NCI-H82 treated with DMSO at 0.1 percent for 48 hours (cell line): ENCODE measurements at regions not wholly inside any gene's neighbourhood (a gene's known extent, or its start where the extent isn't known, plus 50 kb on each side); places are given as distances from the start of the nearest gene placed in this dataset.

Experiments
- DNase-seq: peaks from one replicate; lab custom pipeline; 2025; ENCODE audit not compliant: unreplicated experiment; lab: John Stamatoyannopoulos, UW

DNA sequence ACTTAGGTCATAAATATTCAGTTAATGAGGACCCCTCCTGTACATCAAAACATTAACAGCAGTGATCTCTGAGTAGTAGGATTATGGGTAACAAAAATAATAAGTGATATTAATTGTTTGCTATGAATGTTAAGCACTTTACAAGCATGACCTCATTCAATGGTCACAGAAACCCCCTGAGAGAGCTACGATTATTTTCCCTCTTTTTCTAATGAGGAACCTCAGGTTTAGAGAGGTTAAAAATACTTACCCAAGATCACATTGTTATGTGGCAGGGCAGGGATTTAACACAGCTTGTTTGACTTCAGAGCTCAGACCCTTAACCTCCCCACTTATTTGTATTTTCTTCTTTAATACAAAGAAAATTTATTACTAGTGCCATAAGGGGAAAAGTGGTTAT, 228.2 kb downstream of the TBL1XR1 start:
- DNase-seq = no peak

DNA sequence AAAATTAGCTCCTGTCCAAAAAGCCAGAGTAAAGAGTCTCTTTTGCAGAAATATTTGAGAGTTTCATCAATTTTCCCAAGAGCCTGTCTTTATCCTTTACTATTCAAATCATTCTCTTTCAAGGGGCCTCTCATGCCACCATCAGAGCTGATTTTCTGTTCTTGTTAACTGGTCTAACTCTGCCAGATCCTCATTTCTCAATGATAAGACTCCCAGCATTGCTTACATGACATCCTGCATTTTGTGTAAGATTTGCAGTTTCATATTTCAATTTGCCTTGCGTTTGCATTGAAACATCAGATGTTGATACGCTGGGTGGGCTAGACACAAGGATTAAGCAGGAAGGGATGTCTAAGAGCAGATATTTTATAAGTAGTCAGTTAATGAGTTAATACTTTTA, 228.7 kb downstream of the TBL1XR1 start:
- DNase-seq = no peak

DNA sequence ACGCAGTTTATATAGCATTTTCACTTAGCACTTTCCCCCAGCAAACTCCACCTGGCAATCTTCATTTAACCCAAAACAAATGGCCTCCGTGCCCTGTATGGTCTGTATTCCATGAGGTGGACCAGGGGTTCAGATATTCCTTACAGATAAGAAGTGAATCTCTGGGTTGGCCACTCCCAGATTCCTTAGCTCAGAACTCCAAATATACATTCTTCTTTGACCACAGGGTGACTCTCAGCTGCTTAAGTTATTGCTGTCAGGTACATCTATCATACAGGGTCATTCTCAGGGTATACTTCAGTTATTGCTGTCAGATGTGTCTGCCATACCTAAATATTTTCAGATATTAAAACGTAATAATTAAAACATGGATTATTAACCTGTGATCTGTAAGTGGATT, 229.8 kb downstream of the TBL1XR1 start:
- peak; percentile 51 for DNase-seq

DNA sequence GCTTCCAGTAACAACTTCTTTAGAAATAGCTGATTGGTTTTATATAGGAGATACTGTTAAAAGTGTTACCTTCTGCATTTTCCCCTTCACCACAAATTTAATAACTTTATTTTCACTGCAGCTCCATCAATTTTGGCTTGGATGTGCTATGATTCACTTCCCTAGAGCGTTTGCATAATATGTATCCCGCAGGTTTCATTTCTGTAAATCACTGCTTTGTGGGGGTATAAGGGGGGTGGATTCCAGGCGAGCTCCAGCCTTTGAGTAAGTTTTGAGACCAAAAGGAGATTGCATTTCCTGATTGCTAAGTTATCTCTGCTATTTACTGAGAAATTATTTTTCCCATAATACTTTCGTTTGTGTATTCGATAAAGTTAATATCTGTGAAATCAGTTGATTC, 232.6 kb downstream of the TBL1XR1 start:
- DNase-seq = no peak

DNA sequence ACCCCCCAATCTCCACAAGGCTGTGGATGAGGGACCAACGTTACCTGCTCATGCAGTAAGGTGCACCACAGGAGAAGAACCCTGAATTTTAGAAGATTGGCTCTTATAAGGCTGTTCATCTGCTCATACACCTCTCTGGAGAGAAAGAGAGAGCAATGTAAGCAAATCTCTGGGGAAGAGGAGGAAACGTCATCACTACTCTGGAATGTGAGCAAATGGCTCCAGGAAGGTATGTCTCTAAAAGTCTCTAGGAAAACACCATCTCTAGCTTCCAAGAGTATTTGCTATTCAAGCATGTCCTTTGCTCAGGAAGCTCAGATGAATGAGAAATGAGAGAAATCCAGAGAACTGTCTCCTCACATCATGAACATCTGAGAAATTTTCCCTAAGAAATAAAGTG, 235.4 kb downstream of the TBL1XR1 start:
- DNase-seq = no peak

DNA sequence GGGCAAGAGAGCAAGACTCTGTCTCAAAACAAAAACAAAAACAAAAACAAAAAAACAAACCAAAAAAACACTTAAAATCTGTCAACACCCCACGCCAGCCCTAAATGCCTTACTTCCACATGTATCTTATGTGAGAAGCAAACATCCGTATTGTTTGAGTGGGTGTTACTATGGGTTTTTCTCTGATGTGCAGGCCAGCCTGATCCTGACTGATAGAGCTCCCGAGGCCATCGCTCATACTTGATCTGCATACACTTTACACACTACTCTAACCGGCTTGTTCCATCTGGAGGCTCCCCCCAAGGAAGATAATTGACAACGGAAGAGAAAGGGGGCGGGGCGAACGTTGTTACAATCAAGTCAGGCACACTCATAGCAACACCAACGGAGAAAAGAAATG, 237.4 kb downstream of the TBL1XR1 start:
- DNase-seq = no peak

DNA sequence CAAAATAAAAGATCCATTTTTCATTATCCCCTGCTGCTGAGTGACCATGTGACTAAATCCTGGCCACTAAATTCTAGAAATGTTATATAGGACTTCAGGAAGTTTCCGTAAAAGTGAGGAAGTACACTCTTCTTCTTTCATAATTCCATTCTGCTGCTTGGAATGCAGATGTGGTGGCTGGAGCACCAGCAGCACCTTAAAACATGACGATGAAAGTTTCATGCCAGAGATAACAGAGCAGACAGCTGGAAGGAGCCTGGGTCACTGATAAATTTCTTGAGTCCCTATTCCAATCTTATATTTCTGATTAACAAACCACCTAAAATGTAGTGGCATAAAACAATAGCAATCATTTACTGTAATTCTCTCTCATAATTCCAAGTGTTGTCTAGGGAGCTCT, 238.7 kb downstream of the TBL1XR1 start:
- no peak for DNase-seq

DNA sequence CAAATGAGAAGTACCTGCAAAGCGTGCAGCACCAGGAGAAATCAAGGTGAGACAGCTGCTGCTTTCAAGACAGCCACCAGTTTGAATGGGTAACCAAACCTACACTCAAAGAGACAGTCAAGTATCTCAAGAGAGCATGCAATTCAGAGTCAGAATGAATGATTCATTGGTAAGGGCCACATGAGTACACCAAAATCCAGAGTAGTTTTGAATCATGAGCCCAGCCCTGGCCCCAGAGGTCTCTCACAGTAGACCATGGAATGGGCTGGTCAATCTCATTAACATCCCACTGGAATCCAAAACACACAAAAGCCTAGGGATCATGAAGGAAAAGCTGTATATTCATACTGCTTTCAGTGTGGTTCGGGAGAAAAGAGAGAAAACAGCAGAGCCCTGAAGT, 242.8 kb downstream of the TBL1XR1 start:
- no peak for DNase-seq

DNA sequence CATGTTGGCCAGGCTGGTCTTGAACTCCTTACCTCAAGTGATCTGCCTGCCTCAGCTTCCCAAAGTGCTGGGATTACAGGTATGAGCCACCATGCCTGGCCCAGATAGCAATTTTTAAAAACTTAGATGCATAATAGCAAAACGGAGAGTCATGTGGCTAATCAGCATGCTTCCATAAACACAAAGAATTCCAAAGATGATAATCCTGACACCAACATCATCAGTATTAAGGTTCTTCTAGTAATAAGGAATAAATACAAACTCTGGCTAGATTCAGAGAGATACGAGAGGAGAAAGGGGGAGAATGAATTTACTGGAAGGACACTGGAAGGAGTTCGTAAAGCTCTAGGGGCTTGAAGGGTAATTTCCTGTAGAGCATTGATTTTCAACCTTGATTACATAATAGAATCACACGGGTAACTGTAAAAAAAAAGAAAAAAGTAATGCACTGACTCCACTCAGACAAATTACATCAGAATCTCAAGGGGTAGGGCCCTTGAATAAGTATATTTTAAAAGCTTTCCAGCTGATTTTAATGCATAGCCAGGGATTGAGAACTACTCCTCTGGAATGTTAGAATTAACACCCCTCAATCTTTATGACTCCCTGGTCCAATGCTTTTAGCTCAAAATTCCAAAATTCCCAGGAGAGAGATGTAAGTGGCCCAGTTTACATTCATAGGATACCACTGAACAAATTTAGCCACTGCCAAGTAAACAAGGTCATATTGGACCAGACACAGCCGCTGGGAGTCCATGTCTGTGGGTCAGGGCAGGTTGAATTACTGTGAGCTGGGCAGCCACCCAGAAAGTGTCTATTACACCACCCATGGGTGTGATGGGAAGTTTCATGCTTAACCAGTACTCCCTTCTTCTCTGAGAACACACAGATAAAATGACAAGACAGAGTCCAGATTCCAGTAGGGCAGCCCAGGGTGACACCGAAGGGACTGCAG, 243.9 kb downstream of the TBL1XR1 start:
- DNase-seq = no peak

DNA sequence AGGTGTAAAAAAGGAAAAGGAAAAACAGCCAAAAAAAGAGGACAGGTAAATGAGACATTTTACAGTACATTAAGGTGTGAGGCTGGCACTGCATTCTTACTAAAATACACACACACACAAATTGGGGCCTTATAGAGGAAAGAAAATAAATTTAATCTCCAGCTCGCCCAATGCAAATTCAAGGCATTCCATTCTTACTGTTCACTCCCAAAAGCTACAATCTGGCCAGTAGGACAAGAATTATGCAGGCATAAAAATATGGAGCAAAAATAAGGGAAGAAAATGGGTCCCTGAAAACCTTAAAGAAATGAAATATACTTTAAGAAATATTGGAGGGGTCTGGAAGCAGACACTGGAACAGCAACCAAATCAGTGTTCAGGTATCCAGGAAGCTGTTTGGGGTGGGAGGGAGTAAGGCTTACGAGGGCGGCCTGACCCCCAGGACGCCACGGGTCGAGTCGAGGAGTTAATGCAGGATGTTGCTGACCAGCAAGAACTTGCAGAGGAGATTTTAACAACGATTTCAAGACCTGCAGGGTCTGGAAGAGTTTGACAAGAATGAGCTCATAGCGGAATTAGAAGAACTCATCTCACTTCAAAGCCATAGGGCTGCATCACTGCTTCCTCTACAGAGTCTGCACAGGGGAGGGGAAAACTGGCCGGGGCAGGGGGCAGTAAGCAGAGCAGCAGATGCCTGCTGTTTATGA, 245.5 kb downstream of the TBL1XR1 start:
- DNase-seq = no peak

DNA sequence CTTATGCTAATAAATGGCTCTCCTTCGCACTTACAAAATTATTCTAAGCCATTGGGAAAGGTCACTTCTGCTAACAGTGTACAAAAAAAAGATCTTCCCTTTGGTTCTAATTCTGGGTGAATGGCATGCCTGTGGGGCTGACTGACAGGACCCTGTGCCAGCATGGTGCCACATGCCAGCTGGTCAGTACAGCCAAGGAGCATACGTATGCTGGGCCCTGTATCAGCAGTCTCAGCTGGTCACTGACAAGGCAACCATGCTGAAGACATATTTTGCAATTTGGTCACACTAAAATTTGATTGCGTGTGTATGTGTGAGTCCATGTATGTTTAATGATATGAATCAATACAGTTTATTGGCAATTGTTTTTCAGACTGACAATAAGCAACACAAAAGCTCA, 246.1 kb downstream of the TBL1XR1 start:
- DNase-seq = no peak

DNA sequence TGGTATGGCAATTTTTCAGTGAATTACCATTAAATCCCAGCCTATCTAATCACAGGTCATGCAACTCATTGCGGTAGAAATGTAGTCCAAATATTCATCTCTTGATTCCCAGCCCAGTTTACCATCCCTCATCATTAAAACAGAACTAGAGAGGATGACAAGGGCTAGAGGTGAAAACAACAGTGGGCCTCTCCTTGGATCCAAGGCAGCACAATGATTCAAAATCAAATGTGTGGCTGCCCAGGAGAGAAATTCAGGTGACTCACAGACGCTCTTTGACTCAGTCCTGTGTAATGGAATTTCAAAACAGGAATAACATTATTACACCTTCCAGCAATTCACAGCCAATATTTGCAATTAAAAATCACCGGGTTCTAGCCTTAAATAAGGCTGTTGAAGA, 246.5 kb downstream of the TBL1XR1 start:
- no peak for DNase-seq

DNA sequence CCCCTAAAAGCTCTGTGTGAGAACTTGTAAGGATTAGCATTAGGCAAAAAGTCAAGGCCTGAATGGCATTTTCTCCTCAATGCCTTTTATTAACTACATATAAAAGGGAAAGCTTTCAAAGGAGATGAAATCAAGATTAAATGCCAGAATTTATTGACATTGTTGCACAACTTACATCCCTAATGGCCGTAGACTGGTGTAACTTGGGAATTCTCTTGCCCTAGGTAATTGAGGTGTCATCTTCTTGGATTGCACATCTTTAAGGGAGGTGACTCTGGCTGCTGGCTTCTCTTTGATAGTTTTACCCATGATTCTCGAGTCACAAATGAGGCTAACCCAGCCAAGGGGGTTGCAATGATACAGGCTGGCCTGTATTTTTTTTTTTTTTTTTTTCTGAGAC, 249.1 kb downstream of the TBL1XR1 start:
- no peak for DNase-seq

DNA sequence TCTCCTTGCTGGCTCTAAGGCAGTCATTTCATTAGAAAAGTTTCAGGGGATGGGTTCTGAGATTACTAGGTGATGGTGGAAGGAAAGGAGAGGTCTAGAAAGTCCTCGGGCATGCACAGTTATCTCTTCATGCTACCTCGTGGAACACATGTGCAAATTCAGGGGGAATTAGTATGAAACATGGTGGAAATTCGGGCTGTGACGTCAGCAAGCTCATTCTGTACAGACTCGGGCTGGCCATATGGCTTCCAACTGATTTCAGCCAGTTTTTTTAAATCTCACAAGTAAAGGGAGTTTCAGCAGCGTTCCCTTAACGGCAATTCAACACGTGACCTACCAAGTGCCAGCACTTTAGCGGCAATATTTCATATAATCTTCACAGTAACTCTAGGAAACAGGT, 251.1 kb downstream of the TBL1XR1 start:
- DNase-seq = no peak

DNA sequence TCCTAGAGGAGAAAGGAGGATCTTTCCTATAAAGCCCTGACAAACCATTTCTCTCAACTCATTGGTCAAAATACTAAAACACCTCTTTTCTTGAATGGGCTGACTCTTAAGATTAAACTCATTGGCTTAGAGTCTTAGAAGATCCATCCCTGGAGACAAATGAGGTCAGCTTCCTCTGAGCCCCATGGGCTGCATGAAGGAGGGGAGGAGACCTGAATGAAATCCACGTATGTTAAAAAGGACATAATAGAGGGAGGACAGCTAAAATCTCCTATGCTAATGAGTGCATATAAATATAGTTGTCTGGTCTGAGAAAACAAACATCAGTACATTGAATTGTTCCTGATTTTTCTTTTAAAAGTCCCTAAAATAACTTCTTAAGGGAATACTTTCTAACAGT, 255.0 kb downstream of the TBL1XR1 start:
- DNase-seq = no peak

DNA sequence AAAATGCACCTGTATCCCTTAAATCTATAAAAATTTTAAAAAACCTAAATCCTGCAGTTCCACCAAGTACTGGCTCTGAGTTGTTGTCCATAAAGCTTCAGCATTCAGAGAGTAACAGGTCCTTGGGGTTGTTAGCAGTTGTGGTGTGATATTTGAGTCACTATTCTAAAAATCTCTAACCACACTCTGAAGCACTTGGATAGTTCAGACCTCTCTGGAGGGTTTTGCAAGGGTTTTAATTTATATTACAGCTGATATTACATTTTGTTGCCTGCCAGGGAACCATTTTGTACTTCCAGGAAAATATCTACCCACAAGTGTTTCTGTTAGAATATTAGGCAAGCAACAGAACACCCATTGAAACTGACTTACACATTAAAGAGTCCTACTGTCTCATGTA, 255.6 kb downstream of the TBL1XR1 start:
- DNase-seq = no peak

DNA sequence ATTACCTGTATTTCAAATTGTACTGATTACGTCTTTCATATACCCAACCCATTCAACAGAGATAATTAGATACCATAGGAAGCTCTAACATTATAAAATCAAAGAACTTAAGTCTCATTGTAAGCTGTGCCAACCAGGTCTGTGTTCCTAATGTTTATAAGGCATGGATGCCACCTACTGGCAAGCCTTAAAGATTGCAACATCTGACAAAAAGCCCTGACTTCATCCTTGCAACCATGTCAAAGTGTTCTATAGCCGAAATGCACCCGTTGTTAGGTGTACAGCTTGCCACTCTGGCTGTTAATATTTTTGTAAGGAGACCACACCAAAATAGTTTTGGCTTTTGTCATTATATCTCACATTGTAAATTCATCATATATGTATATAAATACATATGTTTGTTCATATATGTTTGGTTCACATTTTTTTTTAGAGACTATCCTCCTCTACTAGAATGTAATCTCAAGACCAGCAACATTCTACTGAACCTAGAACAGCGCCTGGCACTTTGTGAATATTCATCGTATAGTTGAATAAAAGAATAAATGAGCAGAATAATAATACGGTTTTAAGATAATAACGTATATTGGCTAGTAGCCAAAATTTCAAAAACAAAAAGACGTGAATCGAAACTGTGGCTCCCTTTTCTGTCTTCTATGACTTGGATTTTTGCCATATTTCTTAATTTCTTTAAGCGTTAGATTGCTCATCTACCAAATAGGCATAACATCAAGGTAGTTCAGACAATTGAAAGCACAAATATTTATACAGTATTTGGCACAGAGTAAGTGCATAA, 258.1 kb downstream of the TBL1XR1 start:
- DNase-seq = peak; percentile 67

DNA sequence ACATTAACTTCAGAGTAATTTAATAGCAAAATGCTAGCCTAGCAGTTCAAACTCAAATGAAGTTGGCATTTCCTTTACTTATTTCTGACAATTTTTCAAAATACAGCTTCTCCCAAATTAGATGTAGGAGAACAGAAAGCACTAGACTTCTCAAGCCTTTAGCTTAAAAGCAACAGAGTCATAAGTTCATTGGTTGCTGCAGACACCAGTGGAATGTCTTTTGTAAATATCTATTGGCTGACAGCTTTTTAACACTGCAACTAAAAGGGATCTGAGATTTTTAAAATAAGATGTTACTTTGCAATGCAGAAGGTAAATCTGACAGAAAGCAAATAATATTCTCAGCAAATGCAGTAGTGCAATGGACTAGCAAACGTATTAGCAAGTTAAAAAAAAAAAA, 259.3 kb downstream of the TBL1XR1 start:
- DNase-seq = no peak

DNA sequence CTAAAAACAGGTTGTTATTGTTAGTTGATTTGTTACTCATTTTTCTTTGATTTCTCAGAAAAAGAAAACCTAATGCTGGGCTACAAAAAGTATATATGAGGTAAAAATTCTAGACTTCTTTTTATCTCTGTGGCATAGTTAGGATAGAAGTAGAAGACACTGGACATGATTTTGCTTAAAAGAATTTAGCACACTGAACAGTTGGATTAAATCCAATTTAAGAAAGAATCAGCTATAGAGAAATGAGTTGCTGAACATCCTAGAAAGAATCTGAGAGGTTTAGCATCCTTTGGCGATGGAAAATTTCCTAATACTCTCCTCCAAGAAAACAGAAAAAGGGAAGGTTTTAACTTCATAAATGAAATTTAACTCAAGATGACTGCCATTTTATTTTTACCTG, 259.7 kb downstream of the TBL1XR1 start:
- no peak for DNase-seq

DNA sequence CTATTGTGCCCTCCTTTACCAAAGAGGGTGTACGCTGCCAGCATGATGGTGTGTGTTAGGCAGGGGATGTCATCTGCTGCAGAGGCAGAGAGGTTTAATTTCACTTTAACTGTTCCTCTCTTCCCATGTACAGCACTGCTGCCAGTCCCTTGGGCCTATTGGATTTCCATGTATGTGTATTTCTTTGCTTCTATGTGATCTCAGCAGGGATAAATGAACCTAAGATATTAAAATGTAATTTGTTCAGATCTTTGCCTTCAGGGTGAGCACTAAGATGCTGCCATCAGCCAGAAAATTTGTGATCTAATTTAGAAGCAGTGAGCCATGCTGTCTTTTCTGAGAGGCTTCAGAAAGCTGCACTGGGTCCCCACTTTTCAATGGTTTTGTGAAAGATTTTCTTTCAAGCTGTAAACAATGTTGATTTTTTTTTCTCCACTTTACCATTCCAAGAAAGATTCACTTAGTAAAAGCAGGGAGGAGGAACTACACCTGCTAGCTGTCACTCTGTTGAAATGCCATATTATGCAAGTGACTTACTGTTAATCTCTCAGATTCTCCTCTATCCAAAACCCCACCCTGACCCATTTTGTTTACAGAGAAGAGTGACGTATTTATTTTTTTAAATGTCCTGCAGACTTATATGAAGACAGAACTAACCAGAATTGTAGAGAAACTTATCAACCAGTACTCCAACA, 261.9 kb downstream of the TBL1XR1 start:
- DNase-seq = no peak

DNA sequence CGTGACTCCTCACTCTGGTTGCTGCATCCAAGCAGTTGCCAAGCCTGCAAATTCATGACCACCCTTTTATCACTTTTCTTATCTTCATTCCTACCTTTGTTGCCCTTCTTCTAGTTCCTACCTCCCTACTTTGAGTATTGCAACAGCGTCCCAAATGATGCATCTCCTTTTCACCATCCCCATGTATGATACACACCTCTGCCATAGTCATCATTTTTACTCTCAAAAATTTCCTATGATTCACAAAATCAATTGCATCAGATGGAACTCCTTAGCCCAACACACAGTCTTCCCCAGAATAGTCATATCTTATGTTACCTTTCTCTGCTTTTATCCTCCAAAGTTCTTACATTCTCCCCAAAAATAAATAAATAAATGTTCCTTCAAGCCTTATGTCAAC, 262.6 kb downstream of the TBL1XR1 start:
- no peak for DNase-seq
